Lower lobe of right lung (tissue), 2 donors: ENCODE measurements at regions not wholly inside any gene's neighbourhood (a gene's known extent, or its start where the extent isn't known, plus 50 kb on each side); places are given as distances from the start of the nearest gene placed in this dataset.

Experiments
- ATAC-seq, 2 donors: fragments of 200-7000 bp; cut with Tn5 transposase; one replicate each; pipeline ENCODE4 v1.9.1; 2020 to 2022; ENCODE audit warnings: mild to moderate bottlenecking in 2 of 2, moderate library complexity in 2 of 2
- DNase-seq: peaks from one replicate; pipeline ENCODE4 v3.0.0-alpha.2; 2020
- H3K27ac ChIP-seq: fragments of 200-600 bp; one replicate; pipeline ENCODE4 v1.8.0; 2022
- H3K27me3 ChIP-seq: fragments of 200-600 bp; one replicate; pipeline ENCODE4 v1.8.0; 2022; ENCODE audit warnings: low read depth
- H3K36me3 ChIP-seq: fragments of 200-600 bp; one replicate; pipeline ENCODE4 v1.8.0; 2022; ENCODE audit warnings: mild to moderate bottlenecking
- H3K4me1 ChIP-seq: fragments of 200-600 bp; one replicate; pipeline ENCODE4 v1.8.0; 2022
- H3K4me3 ChIP-seq: fragments of 200-600 bp; one replicate; pipeline ENCODE4 v1.8.0; 2022; ENCODE audit warnings: mild to moderate bottlenecking
- H3K9me3 ChIP-seq: fragments of 200-600 bp; one replicate; pipeline ENCODE4 v1.8.0; 2022
- CTCF ChIP-seq: fragments of 200-600 bp; IDR thresholded peaks from one replicate; pipeline ENCODE4 v1.8.0; 2022; ENCODE audit warnings: antibody characterized with exemption, mild to moderate bottlenecking
- intact Hi-C: fragments of 100-400 bp; cut with DNase I; formaldehyde crosslinking; loops from one replicate; pipeline ENCODE4 v1.11.0; 2022
- donor health status: DM: no; HTN: yes; CAD: no; lungs with severe emphysema.

GRCh38 chr9:118527261-118527660, 823.1 kb downstream of the TLR4 start:
- intact Hi-C loops: no loop called here
- DNase-seq: no peak
- TF ChIP-seq CTCF: no peak
- H3K9me3 ChIP-seq: no peaks in the 10 kb centered on the region
- no peak overlapping the region for H3K27ac ChIP-seq
- H3K4me3 ChIP-seq: no peak overlapping the region
- H3K36me3 ChIP-seq: no peaks in the 10 kb centered on the region
- no peaks in the 10 kb centered on the region for H3K4me1 ChIP-seq
- H3K27me3 ChIP-seq: no peaks in the 10 kb centered on the region
- no peak for ATAC-seq

- H3K4me3 ChIP-seq: no peak overlapping the region
- no peak for TF ChIP-seq CTCF
- ATAC-seq (no peak), DNase-seq (no peak)
- H3K27me3 ChIP-seq: no peaks in the 10 kb centered on the region
- H3K9me3 ChIP-seq: no peaks in the 10 kb centered on the region
- no peaks in the 10 kb centered on the region for H3K36me3 ChIP-seq
- no peaks in the 10 kb centered on the region for H3K4me1 ChIP-seq
- intact Hi-C loops: no loop called here
- H3K27ac ChIP-seq: no peak overlapping the region
These were observed 825.0 kb downstream of the TLR4 start for GRCh38 chr9:118529210-118529609.

- no peak for ATAC-seq
- H3K27ac ChIP-seq: no peak overlapping the region
- no peak overlapping the region for H3K4me3 ChIP-seq
- no peak for TF ChIP-seq CTCF
- intact Hi-C loops: no loop called here
- no peaks in the 10 kb centered on the region for H3K27me3 ChIP-seq
- no peak for DNase-seq
- no peaks in the 10 kb centered on the region for H3K36me3 ChIP-seq
- H3K9me3 ChIP-seq: no peaks in the 10 kb centered on the region
- H3K4me1 ChIP-seq: no peaks in the 10 kb centered on the region
These were observed 825.5 kb downstream of the TLR4 start for GRCh38 chr9:118529624-118530214.

GRCh38 chr9:118532592-118532991, 828.4 kb downstream of the TLR4 start:
- ATAC-seq (no peak), DNase-seq (no peak)
- Histone ChIP-seq H3K9me3 (no peaks in the 10 kb centered on the region), H3K4me1 (no peaks in the 10 kb centered on the region), H3K36me3 (no peaks in the 10 kb centered on the region), H3K27me3 (no peaks in the 10 kb centered on the region), H3K27ac (no peak overlapping the region), H3K4me3 (no peak overlapping the region)
- intact Hi-C loops: no loop called here
- TF ChIP-seq CTCF: no peak

GRCh38 chr9:118533101-118533500, 828.9 kb downstream of the TLR4 start:
- Histone ChIP-seq H3K27ac (no peak overlapping the region), H3K27me3 (no peaks in the 10 kb centered on the region), H3K9me3 (no peaks in the 10 kb centered on the region), H3K4me3 (no peak overlapping the region), H3K36me3 (no peaks in the 10 kb centered on the region), H3K4me1 (no peaks in the 10 kb centered on the region)
- no peak for DNase-seq
- no peak for TF ChIP-seq CTCF
- intact Hi-C loops: no loop called here
- ATAC-seq: no peak

- no peak for TF ChIP-seq CTCF
- H3K36me3 ChIP-seq: no peaks in the 10 kb centered on the region
- H3K9me3 ChIP-seq: no peaks in the 10 kb centered on the region
- H3K27me3 ChIP-seq: no peaks in the 10 kb centered on the region
- no peak overlapping the region for H3K4me3 ChIP-seq
- H3K4me1 ChIP-seq: no peaks in the 10 kb centered on the region
- DNase-seq: no peak
- no peak overlapping the region for H3K27ac ChIP-seq
- no peak for ATAC-seq
- intact Hi-C loops: no loop called here
These were observed 829.6 kb downstream of the TLR4 start for GRCh38 chr9:118533850-118534249.
